Stimulated activated CD4-positive, alpha-beta T cell treated with anti-CD3 and anti-CD28 coated beads, TNF-alpha, amount 100 ng/mL, for 48 hours (primary cell): ENCODE measurements at regions not wholly inside any gene's neighbourhood (a gene's known extent, or its start where the extent isn't known, plus 50 kb on each side); places are given as distances from the start of the nearest gene placed in this dataset.

Experiments
- DNase-seq, 3 donors: peaks; one replicate each; pipeline ENCODE4 v3.0.0-alpha.2; 2020; ENCODE audit warnings: low read depth in 3 of 3

- DNase-seq, result no peak
Measured at GRCh38 chr5:143693651-143694252, 118.2 kb upstream of the HMHB1 start.

- DNase-seq, result no peak
Measured at GRCh38 chr5:143692342-143692741, 119.6 kb upstream of the HMHB1 start.

DNA sequence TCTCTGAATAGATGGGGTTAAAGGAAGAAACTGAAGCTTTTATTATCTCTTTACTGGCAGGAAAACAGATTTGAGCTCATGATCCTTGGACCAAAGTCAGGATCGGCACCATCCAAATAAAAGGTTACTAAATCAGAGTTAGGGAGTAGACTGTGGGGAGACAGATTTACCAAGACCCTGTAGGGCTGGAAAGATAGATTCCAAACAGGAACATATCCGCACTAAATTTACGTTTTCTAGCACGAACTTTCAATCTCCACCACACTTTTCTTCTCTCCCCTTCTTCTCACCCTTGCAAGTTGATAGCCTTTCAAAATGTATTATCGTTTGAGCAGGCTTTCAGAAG lies 120.0 kb upstream of the HMHB1 start:
- no peak for DNase-seq

DNA sequence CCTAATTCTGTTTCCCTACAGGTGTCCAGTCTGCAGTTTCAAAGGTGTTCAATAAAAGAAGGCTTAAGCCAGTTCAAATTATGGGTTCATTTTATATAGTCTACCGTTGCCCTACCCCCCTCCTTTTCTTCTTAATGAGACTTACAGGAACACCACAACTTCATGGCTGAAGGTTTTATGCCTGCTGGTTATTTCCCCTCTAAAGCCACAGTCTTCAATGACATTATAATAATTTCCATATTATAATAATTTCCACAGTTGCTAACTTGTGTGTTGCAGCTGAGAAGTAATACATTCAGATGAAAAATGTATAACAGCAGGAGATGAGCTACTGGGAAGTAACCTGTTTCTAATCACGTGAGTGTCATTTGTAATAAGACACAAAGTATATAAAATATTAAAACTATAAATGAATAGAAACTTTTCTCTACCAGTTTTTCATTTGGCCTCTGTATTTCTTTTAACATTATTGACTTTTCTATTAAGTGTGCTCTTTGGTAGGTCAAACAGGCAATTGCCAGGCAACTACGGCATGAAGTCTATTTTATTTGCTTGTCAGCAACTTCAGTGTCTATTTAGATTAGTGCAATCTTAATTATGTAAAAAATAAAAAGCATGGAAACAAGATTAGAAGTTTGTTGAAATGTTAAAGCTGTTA lies 120.5 kb upstream of the HMHB1 start:
- DNase-seq, result no peak

DNA sequence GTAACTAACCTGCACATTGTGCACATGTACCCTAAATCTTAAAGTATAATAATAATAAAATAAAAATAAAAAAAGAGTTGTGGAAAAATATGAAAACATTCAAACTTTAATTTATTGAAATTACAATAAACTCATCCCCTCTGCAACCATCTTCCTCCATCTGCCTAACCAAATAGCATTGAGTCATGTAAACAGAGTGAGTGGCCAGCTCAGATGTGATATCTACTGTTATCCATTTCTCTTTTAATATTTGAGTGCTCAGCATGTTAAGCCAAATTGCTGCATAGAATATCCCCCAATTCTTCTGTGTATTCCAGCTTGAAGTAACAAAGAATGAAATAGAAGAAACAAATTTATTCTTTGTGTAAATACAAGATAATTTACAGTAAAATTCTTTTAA lies 124.4 kb upstream of the HMHB1 start:
- no peak for DNase-seq

- DNase-seq, result no peak
Measured at GRCh38 chr5:143685246-143685815, 126.6 kb upstream of the HMHB1 start.

- DNase-seq, result no peak
Measured at GRCh38 chr5:143683459-143683858, 128.5 kb upstream of the HMHB1 start.

DNA sequence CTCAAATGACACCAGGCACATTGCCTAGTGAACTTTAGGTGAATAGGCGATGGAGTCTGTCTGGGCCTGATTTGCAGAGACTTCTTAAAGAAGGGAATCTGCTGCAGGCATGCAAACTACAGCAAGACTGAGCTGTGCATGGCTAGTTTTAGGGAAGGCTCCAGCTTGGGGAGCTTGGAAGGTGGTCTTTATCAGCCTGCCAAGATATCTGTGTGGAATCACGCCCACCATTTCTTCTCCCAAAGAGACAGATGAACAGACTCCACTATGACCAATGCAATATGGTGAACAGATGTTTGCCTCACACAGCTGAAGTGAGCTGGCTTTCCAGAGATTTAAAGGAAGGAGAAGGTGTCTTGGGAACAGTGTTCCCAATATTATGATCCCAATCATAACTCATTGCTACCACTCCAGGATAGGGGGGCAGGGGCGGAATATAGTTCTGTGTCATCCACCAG lies 129.0 kb upstream of the HMHB1 start:
- DNase-seq, result no peak

GRCh38 chr5:143682246-143682905 lies 129.6 kb upstream of the HMHB1 start:
- no peak for DNase-seq

- DNase-seq, result no peak
Measured at GRCh38 chr5:143680672-143681259, 131.2 kb upstream of the HMHB1 start.

- DNase-seq, result no peak
Measured at GRCh38 chr5:143679777-143680176, 132.2 kb upstream of the HMHB1 start.

DNA sequence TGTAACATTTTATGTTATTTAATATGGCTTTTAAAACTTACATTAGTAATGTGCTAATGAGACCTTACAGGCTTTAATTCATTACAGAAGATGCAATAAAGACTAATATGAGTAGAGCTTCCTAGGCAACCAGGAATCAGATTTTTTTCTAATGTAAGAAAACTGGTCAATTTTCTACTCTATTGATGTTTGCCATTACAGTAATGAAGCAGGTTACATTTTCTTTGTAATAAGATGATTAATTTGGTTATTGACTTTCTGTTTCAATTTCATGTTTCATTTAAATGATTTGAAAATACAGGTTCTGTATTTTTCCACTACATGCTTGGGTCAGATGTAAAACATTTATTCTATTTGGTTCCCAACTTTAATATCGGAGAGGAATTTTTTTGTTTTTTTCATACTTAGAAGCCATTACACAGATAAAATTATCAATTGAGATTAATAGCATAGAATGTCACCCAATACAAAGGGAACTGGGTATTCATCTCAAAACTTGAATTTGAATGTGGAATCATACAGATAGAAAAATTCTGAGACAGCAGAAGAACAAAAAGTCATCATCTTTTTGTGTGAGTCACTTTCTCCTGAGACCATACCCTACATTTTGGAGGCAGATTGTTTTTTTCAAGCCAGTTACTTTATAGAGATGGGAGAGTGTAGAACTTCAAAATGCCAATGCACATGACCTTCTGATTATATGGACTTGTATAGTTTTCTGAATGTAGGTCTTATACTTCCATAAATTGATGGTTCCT lies 133.6 kb upstream of the HMHB1 start:
- no peak for DNase-seq

GRCh38 chr5:143677403-143677802 lies 134.6 kb upstream of the HMHB1 start:
- no peak for DNase-seq

DNA sequence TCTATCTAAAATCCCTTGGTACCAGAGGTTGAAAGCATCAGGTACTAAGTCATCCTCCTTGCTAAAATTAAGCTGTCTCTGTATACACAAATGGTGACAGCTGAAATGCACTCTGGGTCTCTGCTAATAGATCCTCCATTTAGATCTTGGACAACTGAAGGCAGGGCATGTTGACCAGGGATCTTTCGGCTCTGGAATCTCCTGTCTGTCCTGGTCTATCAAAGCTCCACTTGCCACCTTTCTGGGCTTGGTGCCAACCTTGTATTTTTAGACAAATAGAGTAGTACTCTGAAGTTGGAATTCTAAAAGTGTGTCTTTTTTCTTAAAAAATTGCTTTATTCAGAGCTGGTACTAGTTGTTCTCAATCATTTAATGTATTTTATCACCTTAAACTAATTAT lies 135.2 kb upstream of the HMHB1 start:
- DNase-seq, result no peak

- DNase-seq, result no peak
Measured at GRCh38 chr5:143674469-143674786, 137.5 kb upstream of the HMHB1 start.

GRCh38 chr5:143673676-143674468 lies 138.1 kb upstream of the HMHB1 start:
- no peak for DNase-seq

- DNase-seq, result no peak
Measured at GRCh38 chr5:143672806-143673205, 139.2 kb upstream of the HMHB1 start.

DNA sequence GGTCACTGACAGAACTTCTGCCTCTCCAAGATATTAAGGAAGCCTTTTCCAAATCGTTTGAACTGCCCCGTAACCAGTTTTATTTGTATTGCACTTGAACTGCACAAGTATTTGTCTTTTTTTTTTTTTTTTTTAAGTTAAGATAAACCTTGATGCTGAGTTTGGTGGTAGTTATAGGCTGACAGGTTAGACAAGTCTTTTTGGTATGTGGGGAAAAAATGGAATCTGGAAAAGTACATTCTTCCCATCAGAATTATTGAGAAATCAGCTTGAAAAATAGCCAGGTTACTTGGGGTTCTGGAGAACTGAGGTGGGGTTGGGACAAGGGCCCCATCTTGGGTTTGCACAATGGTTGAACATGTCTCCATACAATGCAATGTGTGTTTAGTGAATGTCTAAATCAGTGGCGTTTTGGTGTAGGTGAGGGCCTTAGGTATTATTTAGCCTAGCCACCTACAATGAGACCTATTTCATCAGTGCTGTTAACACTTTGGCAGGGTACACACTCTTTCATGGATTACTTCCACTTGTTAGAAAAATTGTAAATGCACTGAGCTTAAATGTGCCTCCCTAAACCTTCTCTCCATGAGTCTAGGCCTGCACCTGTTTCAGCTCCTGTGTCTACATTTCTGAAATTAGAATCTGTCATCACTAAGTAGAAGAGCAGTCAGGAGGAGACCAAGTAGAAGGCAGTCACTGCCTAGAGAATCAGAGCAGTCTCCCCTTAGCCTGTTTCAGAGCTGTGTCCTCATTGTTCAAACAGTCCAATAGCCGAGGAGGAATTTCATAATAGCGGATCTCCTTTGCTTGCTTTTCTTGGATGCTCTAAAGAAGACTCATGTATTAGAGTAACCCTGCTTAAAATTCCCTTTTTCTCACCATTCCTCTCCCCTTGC lies 140.0 kb upstream of the HMHB1 start:
- DNase-seq, result no peak

- no peak for DNase-seq
Measured at GRCh38 chr5:143671021-143671420, 140.9 kb upstream of the HMHB1 start.

DNA sequence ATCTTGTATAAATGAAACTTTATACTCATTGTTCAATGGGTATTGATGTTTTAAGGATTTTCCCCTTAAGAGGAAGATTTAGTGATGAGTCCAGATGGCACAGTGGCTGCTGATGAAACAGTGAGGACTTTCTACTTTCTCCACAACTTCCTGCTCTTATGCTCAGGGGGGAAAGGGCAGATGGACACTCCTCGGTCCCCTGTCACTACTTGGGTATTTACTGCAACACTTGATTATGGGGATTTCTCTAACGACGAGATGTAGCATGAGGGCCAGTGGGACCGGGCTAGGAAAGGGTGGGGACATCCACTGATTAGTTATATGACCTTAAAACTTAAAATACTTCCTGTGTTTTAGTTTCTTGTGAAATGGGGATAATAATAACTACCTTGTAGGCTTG lies 146.1 kb upstream of the HMHB1 start:
- no peak for DNase-seq
